ENCODE measurements at regions not wholly inside any gene's neighbourhood (a gene's known extent, or its start where the extent isn't known, plus 50 kb on each side); places are given as distances from the start of the nearest gene placed in this dataset.

- CTCF ChIA-PET (ENCODE audit: partially characterized antibody): interaction anchor here (1.3 kb wide), 1 partner anchor 467 kb away, joined by 3 read pairs; no protein-coding TSS in a partner anchor
- Histone ChIP-seq H4K5ac (ENCODE audit: insufficient read length, low read depth, low read length) (no peak overlapping the region), H3K9ac (replicated peaks in 1 of 4; ENCODE audit: extremely low read depth in 1 of 4, low read depth in 3 of 4, low read length in 3 of 4) (no peak overlapping the region), H2BK20ac (ENCODE audit: low read length) (no peak overlapping the region), H3K4me1 (replicated peaks in 1 of 4; ENCODE audit: control insufficient read depth in 3 of 4, insufficient read depth in 4 of 4, low read length in 3 of 4) (0 out of 7 replicates have a peak, but pooled peaks cover 0 to 5% (median 0%) of the 10 kb centered on the region in 4 experiments), H2AK5ac (ENCODE audit: low read depth, low read length) (no peak overlapping the region), H3K18ac (ENCODE audit: extremely low read depth, low read length) (no peak overlapping the region), H2AFZ (ENCODE audit: low read length) (no peak overlapping the region), H3K27me3 (replicated peaks in 1 of 4; ENCODE audit: control insufficient read depth in 3 of 4, extremely low read depth in 1 of 4, insufficient read depth in 3 of 4, low read length in 3 of 4) (no peaks in the 10 kb centered on the region), H3K23me2 (ENCODE audit: low read depth, low read length) (no peaks in the 10 kb centered on the region; the same call in 1 of the 2 replicates), H4K8ac (ENCODE audit: extremely low read depth, insufficient read depth, low read length) (no peak overlapping the region), H2BK12ac (ENCODE audit: low read depth, low read length) (no peak overlapping the region), H3K4me3 (ENCODE audit: extremely low read depth in 1 of 4, insufficient read depth in 2 of 4, low read depth in 3 of 4, low read length in 4 of 4) (no peak overlapping the region), H4K91ac (replicated peaks; ENCODE audit: insufficient read length, low read length) (no peak overlapping the region), H4K20me1 (replicated peaks in 1 of 2; ENCODE audit: control insufficient read depth in 1 of 2, insufficient read depth in 2 of 2, low read length in 2 of 2) (no peaks in the 10 kb centered on the region), H2BK15ac (ENCODE audit: low read length) (no peak overlapping the region), H3K79me2 (ENCODE audit: control insufficient read depth in 1 of 2, insufficient read depth in 2 of 2, low read length in 2 of 2) (no peaks in the 10 kb centered on the region), H3K36me3 (ENCODE audit: control insufficient read depth in 2 of 4, insufficient read depth in 4 of 4, low read length in 3 of 4) (no peaks in the 10 kb centered on the region), H2BK120ac (replicated peaks; ENCODE audit: low read depth, low read length) (no peak overlapping the region), H3K23ac (ENCODE audit: insufficient read length) (no peak overlapping the region), H3K9me3 (ENCODE audit: insufficient read depth in 2 of 2, low read depth in 1 of 2, low read length in 1 of 2) (no peaks in the 10 kb centered on the region), H3K56ac (replicated peaks; ENCODE audit: insufficient read length, low read depth, low read length) (no peak overlapping the region), H2BK5ac (ENCODE audit: low read depth, low read length) (no peak overlapping the region), H3K14ac (ENCODE audit: insufficient read length) (no peak overlapping the region), H3K4ac (replicated peaks; ENCODE audit: insufficient read length, low read depth, low read length) (no peak overlapping the region), H3K79me1 (ENCODE audit: low read depth, low read length) (no peaks in the 10 kb centered on the region), H3K27ac (ENCODE audit: low read depth, low read length) (no peak overlapping the region), H3K4me2 (ENCODE audit: insufficient read depth in 1 of 2, low read depth in 2 of 2, low read length in 2 of 2) (no peak overlapping the region)
- TF ChIP-seq MAX (IDR thresholded peaks at IDR 0.05) (no peak), SP1 (IDR thresholded peaks at IDR 0.05; ENCODE audit: low read depth, low read length) (no peak), NRF1 (IDR thresholded peaks at IDR 0.05; ENCODE audit: low read depth, low read length) (no peak), E2F6 (IDR thresholded peaks at IDR 0.05) (no peak), SIN3A (conservative IDR thresholded peaks at IDR 0.05 in 1 of 2, IDR thresholded peaks at IDR 0.05 in 1 of 2; ENCODE audit: low read depth in 1 of 2, low read length in 2 of 2) (no peak), SUZ12 (IDR thresholded peaks at IDR 0.05; ENCODE audit: low read length) (no peak), TAF1 (IDR thresholded peaks at IDR 0.05; ENCODE audit: low read depth, low read length) (no peak), CHD1 (IDR thresholded peaks at IDR 0.05; ENCODE audit: low read depth, low read length) (no peak), HDAC2 (IDR thresholded peaks at IDR 0.05; ENCODE audit: borderline replicate concordance in 1 of 2, low read depth in 2 of 2, low read length in 2 of 2) (no peak), USF2 (IDR thresholded peaks at IDR 0.05; ENCODE audit: low read length) (no peak), RBBP5 (IDR thresholded peaks at IDR 0.05; ENCODE audit: borderline replicate concordance, low read depth, low read length) (no peak), ZNF274 (IDR thresholded peaks at IDR 0.05; ENCODE audit: borderline replicate concordance, extremely low read depth, low read length) (no peak)
- DNase-seq (ENCODE audit: low read depth in 1 of 2, low spot score in 2 of 2): no peak
- 100% methylated on average over 1 of the region's 1 CpG; no CpG with 5 or more reads in 1 of the 2 experiments for WGBS, 2 experiments (ENCODE audit: extremely low coverage in 1 of 2, insufficient coverage in 1 of 2, insufficient read length in 1 of 2, insufficient replicate concordance in 2 of 2, low coverage in 1 of 2, low lambda C conversion rate in 2 of 2, missing lambda C conversion rate in 1 of 2)
- POLR2A ChIA-PET (ENCODE audit: partially characterized antibody): no interaction called here
- FAIRE-seq: no peak
Observed at GRCh38 chr15:47244361-47244760, 472.9 kb upstream of the SEMA6D start.

Data from H1 (cell line).